ENCODE measurements at regions not wholly inside any gene's neighbourhood (a gene's known extent, or its start where the extent isn't known, plus 50 kb on each side); places are given as distances from the start of the nearest gene placed in this dataset.
"Not testable (repeated sequence)": the region's sequence is repeated elsewhere in the genome, so short reads cannot be mapped to it uniquely, and the experiment has no call there.

- H2BK12ac ChIP-seq (ENCODE audit: low read length in 2 of 2) = no peak overlapping the region
- H3K4me2 ChIP-seq (ENCODE audit: low read length, poor library complexity, severe bottlenecking) = no peak overlapping the region
- no peaks in the 10 kb centered on the region for H3K9me3 ChIP-seq (ENCODE audit: control insufficient read depth, low read length)
- no peak overlapping the region for H3K23ac ChIP-seq (ENCODE audit: low read length in 2 of 2)
- H3K14ac ChIP-seq (ENCODE audit: low read length in 2 of 2) = no peak overlapping the region
- no peak overlapping the region for H3K18ac ChIP-seq (ENCODE audit: low read depth in 1 of 2, low read length in 2 of 2)
- H3K9ac ChIP-seq (ENCODE audit: low read length) = no peak overlapping the region
- no peaks in the 10 kb centered on the region for H3K4me1 ChIP-seq (ENCODE audit: control insufficient read depth, insufficient read depth, low read depth, low read length)
- no peak overlapping the region for H3K27ac ChIP-seq (ENCODE audit: low read length, poor library complexity, severe bottlenecking)
- no peak for DNase-seq
- 82% methylated on average over 2 of the region's 2 CpGs for WGBS
- no peaks in the 10 kb centered on the region for H3K79me1 ChIP-seq (replicated peaks; ENCODE audit: low read length, poor library complexity, severe bottlenecking)
- H2BK15ac ChIP-seq (ENCODE audit: low read depth, poor library complexity, severe bottlenecking) = no peak overlapping the region
- no peak overlapping the region for H2AK5ac ChIP-seq (ENCODE audit: low read length, severe bottlenecking)
- H3K4me3 ChIP-seq (ENCODE audit: insufficient read depth in 1 of 2, low read depth in 1 of 2, low read length in 2 of 2) = no peak overlapping the region
- no peak overlapping the region for H2AFZ ChIP-seq (ENCODE audit: low read depth, low read length)
- H4K91ac ChIP-seq (ENCODE audit: low read length) = no peak overlapping the region
- H3K27me3 ChIP-seq (ENCODE audit: control insufficient read depth in 1 of 2, insufficient read depth in 1 of 2, low read length in 2 of 2) = no peaks in the 10 kb centered on the region
- H2BK120ac ChIP-seq (ENCODE audit: low read depth, low read length) = no peak overlapping the region
- no peak overlapping the region for H2BK5ac ChIP-seq (ENCODE audit: low read depth, low read length, poor library complexity, severe bottlenecking)
- H3K36me3 ChIP-seq (ENCODE audit: control insufficient read depth in 1 of 2, insufficient read depth in 2 of 2, low read depth in 1 of 2, low read length in 2 of 2) = no peaks in the 10 kb centered on the region
- H4K8ac ChIP-seq (ENCODE audit: low read length) = no peak overlapping the region
- no peak overlapping the region for H3K4ac ChIP-seq (ENCODE audit: low read depth in 1 of 2, low read length in 2 of 2)
Observed at GRCh38 chr2:7866825-7867224, 815.0 kb upstream of the ID2 start.

GRCh38 chr2:7867867-7868266, 814.0 kb upstream of the ID2 start:
- Histone ChIP-seq H3K14ac (ENCODE audit: low read length in 2 of 2) (no peak overlapping the region), H3K4me2 (ENCODE audit: low read length, poor library complexity, severe bottlenecking) (no peak overlapping the region), H3K18ac (ENCODE audit: low read depth in 1 of 2, low read length in 2 of 2) (no peak overlapping the region), H3K4me1 (ENCODE audit: control insufficient read depth, insufficient read depth, low read depth, low read length) (no peaks in the 10 kb centered on the region), H3K27me3 (ENCODE audit: control insufficient read depth in 1 of 2, insufficient read depth in 1 of 2, low read length in 2 of 2) (no peaks in the 10 kb centered on the region), H2BK120ac (ENCODE audit: low read depth, low read length) (no peak overlapping the region), H3K27ac (ENCODE audit: low read length, poor library complexity, severe bottlenecking) (no peak overlapping the region), H3K4me3 (ENCODE audit: insufficient read depth in 1 of 2, low read depth in 1 of 2, low read length in 2 of 2) (no peak overlapping the region), H3K9me3 (ENCODE audit: control insufficient read depth, low read length) (no peaks in the 10 kb centered on the region), H2AFZ (ENCODE audit: low read depth, low read length) (no peak overlapping the region), H4K8ac (ENCODE audit: low read length) (no peak overlapping the region), H2BK12ac (ENCODE audit: low read length in 2 of 2) (no peak overlapping the region), H2BK5ac (ENCODE audit: low read depth, low read length, poor library complexity, severe bottlenecking) (no peak overlapping the region), H2BK15ac (ENCODE audit: low read depth, poor library complexity, severe bottlenecking) (no peak overlapping the region), H4K91ac (ENCODE audit: low read length) (no peak overlapping the region), H2AK5ac (ENCODE audit: low read length, severe bottlenecking) (no peak overlapping the region), H3K36me3 (ENCODE audit: control insufficient read depth in 1 of 2, insufficient read depth in 2 of 2, low read depth in 1 of 2, low read length in 2 of 2) (no peaks in the 10 kb centered on the region), H3K9ac (ENCODE audit: low read length) (no peak overlapping the region), H3K23ac (ENCODE audit: low read length in 2 of 2) (no peak overlapping the region), H3K79me1 (replicated peaks; ENCODE audit: low read length, poor library complexity, severe bottlenecking) (no peaks in the 10 kb centered on the region), H3K4ac (ENCODE audit: low read depth in 1 of 2, low read length in 2 of 2) (no peak overlapping the region)
- DNase-seq = no peak
- WGBS = no CpG with 5 or more reads among the region's 2 CpGs

GRCh38 chr2:7868836-7869235, 813.0 kb upstream of the ID2 start:
- H2AFZ ChIP-seq (ENCODE audit: low read depth, low read length) = no peak overlapping the region
- no peak overlapping the region for H2AK5ac ChIP-seq (ENCODE audit: low read length, severe bottlenecking)
- H3K9ac ChIP-seq (ENCODE audit: low read length) = no peak overlapping the region
- no peaks in the 10 kb centered on the region for H3K4me1 ChIP-seq (ENCODE audit: control insufficient read depth, insufficient read depth, low read depth, low read length)
- no peak overlapping the region for H3K27ac ChIP-seq (ENCODE audit: low read length, poor library complexity, severe bottlenecking)
- H3K14ac ChIP-seq (ENCODE audit: low read length in 2 of 2) = no peak overlapping the region
- no peaks in the 10 kb centered on the region for H3K36me3 ChIP-seq (ENCODE audit: control insufficient read depth in 1 of 2, insufficient read depth in 2 of 2, low read depth in 1 of 2, low read length in 2 of 2)
- peak overlapping the region in 1 of 2 experiments; percentile 40 for H3K23ac ChIP-seq (ENCODE audit: low read length in 2 of 2)
- no peak overlapping the region for H3K4me2 ChIP-seq (ENCODE audit: low read length, poor library complexity, severe bottlenecking)
- no peak overlapping the region for H2BK120ac ChIP-seq (ENCODE audit: low read depth, low read length)
- H3K18ac ChIP-seq (ENCODE audit: low read depth in 1 of 2, low read length in 2 of 2) = no peak overlapping the region
- H2BK5ac ChIP-seq (ENCODE audit: low read depth, low read length, poor library complexity, severe bottlenecking) = no peak overlapping the region
- H3K4ac ChIP-seq (ENCODE audit: low read depth in 1 of 2, low read length in 2 of 2) = no peak overlapping the region
- no peak overlapping the region for H4K8ac ChIP-seq (ENCODE audit: low read length)
- no peak for DNase-seq
- no peak overlapping the region for H2BK12ac ChIP-seq (ENCODE audit: low read length in 2 of 2)
- WGBS = 26% methylated on average over 4 of the region's 6 CpGs
- no peak overlapping the region for H4K91ac ChIP-seq (ENCODE audit: low read length)
- no peaks in the 10 kb centered on the region for H3K79me1 ChIP-seq (replicated peaks; ENCODE audit: low read length, poor library complexity, severe bottlenecking)
- no peak overlapping the region for H2BK15ac ChIP-seq (ENCODE audit: low read depth, poor library complexity, severe bottlenecking)
- no peak overlapping the region for H3K4me3 ChIP-seq (ENCODE audit: insufficient read depth in 1 of 2, low read depth in 1 of 2, low read length in 2 of 2)
- no peaks in the 10 kb centered on the region for H3K27me3 ChIP-seq (ENCODE audit: control insufficient read depth in 1 of 2, insufficient read depth in 1 of 2, low read length in 2 of 2)
- no peaks in the 10 kb centered on the region for H3K9me3 ChIP-seq (ENCODE audit: control insufficient read depth, low read length)

- not testable (repeated sequence) for H3K4me1 ChIP-seq (ENCODE audit: control insufficient read depth, insufficient read depth, low read depth, low read length); DNase-seq; H3K36me3 ChIP-seq (ENCODE audit: control insufficient read depth in 1 of 2, insufficient read depth in 2 of 2, low read depth in 1 of 2, low read length in 2 of 2)
Observed at GRCh38 chr2:7876445-7876844, 805.4 kb upstream of the ID2 start.

More at GRCh38 chr2:7876445-7876844, 805.4 kb upstream of the ID2 start:
- not testable (repeated sequence) for H3K23ac ChIP-seq (ENCODE audit: low read length in 2 of 2); H3K27me3 ChIP-seq (ENCODE audit: control insufficient read depth in 1 of 2, insufficient read depth in 1 of 2, low read length in 2 of 2); H2BK120ac ChIP-seq (ENCODE audit: low read depth, low read length); H3K18ac ChIP-seq (ENCODE audit: low read depth in 1 of 2, low read length in 2 of 2); H2AFZ ChIP-seq (ENCODE audit: low read depth, low read length); H4K91ac ChIP-seq (ENCODE audit: low read length); H3K4ac ChIP-seq (ENCODE audit: low read depth in 1 of 2, low read length in 2 of 2); H3K9ac ChIP-seq (ENCODE audit: low read length); H4K8ac ChIP-seq (ENCODE audit: low read length); H3K9me3 ChIP-seq (ENCODE audit: control insufficient read depth, low read length); H3K4me2 ChIP-seq (ENCODE audit: low read length, poor library complexity, severe bottlenecking); H3K27ac ChIP-seq (ENCODE audit: low read length, poor library complexity, severe bottlenecking); H2BK5ac ChIP-seq (ENCODE audit: low read depth, low read length, poor library complexity, severe bottlenecking); H3K14ac ChIP-seq (ENCODE audit: low read length in 2 of 2); H3K79me1 ChIP-seq (replicated peaks; ENCODE audit: low read length, poor library complexity, severe bottlenecking); H2BK15ac ChIP-seq (ENCODE audit: low read depth, poor library complexity, severe bottlenecking); H2BK12ac ChIP-seq (ENCODE audit: low read length in 2 of 2); H3K4me3 ChIP-seq (ENCODE audit: insufficient read depth in 1 of 2, low read depth in 1 of 2, low read length in 2 of 2); H2AK5ac ChIP-seq (ENCODE audit: low read length, severe bottlenecking)
- WGBS = 59% methylated on average over 8 of the region's 8 CpGs

All from mesenchymal stem cell (in vitro differentiated cells and primary cell).